ENCODE measurements at regions not wholly inside any gene's neighbourhood (a gene's known extent, or its start where the extent isn't known, plus 50 kb on each side); places are given as distances from the start of the nearest gene placed in this dataset.

GRCh38 chr7:9210114-9210513, 776.7 kb downstream of the NXPH1 start:
- TF ChIP-seq CTCF (IDR thresholded peaks at IDR 0.05): no peak
- TF ChIP-seq POLR2AphosphoS5 (IDR thresholded peaks at IDR 0.05): no peak
- no peak for TF ChIP-seq POLR2A (IDR thresholded peaks at IDR 0.05)
- TF ChIP-seq EP300 (IDR thresholded peaks at IDR 0.05): no peak
